ENCODE measurements at regions not wholly inside any gene's neighbourhood (a gene's known extent, or its start where the extent isn't known, plus 50 kb on each side); places are given as distances from the start of the nearest gene placed in this dataset.

DNA sequence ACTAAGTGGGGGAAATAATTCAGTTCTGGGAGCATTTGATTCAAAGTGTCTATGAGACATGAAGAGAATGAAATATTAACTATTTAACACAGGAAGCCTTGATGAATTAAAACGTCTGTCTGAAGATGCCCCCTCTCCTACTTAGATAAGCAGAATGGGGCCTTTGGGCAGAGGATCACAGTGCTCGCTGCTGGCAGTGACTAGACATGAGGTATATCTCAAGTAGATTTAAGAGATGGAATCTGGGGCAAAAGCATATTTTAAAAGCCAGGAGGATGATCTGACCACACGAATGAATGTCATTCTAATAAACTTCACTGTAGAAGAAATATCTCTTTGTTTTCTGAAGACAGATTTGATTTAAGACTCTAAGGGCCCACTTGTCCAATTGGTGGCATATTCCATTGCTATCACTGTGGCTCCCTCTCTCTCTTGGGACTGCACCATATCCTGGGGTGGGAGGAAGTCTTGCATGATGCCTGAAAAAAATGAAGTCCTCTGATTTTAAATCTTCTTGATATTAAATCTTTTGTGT, 254.0 kb downstream of the MAN2A1 start:
- TF ChIP-seq POLR2A (IDR thresholded peaks at IDR 0.05; ENCODE audit: low read length) (no peak), GATA1 (IDR thresholded peaks at IDR 0.05; ENCODE audit: low read depth, low read length) (no peak)
